Left lobe of liver (tissue), 2 donors: ENCODE measurements at regions not wholly inside any gene's neighbourhood (a gene's known extent, or its start where the extent isn't known, plus 50 kb on each side); places are given as distances from the start of the nearest gene placed in this dataset.

ENCODE experiments used
- ATAC-seq: fragments of 200-7000 bp; cut with Tn5 transposase; one replicate; pipeline ENCODE4 v1.9.1; 2020; ENCODE audit warnings: mild to moderate bottlenecking, moderate library complexity
- DNase-seq: peaks from one replicate; pipeline ENCODE4 v3.0.0-alpha.2; 2020; ENCODE audit warnings: low spot score
- donor health status: DM: no; HTN: no; CAD: no; lungs with moderate emphysema.
- donor health status: DM: no; HTN: yes; CAD: no.

- DNase-seq (no peak), ATAC-seq (no peak)
Measured at GRCh38 chr16:49048557-49048956, 233.1 kb downstream of the CBLN1 start.

DNA sequence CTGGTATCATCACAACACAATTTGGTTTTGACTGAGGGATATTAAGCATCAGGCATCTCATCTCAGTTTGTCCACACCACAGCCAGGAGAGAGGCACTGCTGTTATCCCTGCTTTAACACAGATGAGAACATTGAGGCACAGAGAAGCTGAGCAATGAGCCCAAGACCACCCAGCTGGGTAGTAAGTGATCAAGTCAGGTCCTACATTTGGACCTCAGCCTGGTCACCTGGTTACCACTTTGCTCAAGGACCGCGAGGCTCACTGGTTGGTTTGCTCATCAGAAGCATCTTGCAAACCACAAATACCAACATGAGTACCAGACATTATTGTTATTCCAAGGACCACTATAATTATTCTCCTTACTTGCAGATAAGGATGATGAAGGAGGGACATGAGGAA lies 245.5 kb downstream of the CBLN1 start:
- no peak for DNase-seq
- ATAC-seq: no peak

DNA sequence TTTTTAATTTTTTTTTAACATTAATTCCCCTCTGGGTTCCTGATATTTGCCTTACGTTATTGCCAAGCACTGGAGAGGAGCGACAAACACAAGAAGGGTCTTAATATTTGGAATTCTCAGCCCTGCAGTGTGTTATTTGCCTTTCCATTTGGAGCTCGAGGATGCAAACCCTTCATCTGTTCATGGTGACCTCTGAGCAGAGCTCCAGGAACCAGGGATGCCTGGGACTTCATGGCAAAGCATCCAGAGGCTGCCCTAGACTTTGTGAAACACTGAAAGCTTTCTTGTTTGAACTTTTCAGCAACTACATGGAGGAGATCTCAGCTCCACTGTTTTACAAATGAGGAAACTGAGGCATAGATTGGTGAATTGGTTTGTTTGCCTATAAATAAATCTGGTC lies 254.2 kb downstream of the CBLN1 start:
- ATAC-seq: no peak
- no peak for DNase-seq

- DNase-seq (no peak), ATAC-seq (no peak)
Measured at GRCh38 chr16:49026566-49027181, 255.0 kb downstream of the CBLN1 start.

DNA sequence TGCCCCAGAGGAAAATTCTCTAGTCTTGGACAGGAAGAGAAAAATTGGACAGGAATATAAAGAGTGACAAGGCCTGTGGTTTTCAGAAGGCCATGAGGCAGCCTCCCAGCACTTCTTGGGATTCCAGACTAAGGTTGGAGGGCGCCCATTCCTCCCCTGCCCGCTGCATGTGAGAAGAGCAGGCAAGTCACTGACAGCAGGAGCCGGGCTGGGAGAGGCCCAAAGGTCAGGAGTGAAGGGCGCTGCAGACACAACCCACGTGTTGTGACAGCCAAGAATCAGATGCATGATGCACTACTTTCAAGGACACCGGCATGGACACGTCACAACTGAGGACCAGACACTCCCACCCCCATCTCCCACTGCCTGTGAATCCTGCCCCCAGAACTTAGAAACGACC lies 256.7 kb downstream of the CBLN1 start:
- DNase-seq: no peak
- no peak for ATAC-seq

DNA sequence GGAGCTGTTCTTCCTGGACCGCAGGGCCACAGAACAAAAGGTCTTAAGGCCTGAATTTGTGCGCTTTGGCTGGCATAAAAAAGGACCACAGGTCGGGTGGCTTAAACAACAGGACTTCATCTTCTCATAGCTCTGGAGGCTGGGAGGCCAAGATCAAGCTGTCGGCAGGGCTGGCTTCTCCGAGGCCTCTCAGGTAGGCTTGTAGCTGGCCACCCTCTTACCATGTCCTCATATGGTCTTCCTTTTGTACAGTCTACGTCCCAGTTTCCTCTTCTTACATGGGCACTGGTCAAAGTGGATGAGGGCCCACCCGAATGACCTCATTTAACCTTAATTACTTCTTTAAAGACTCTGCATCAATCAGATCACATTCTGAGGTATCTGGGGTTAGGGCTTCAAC lies 257.6 kb downstream of the CBLN1 start:
- DNase-seq: no peak
- ATAC-seq: no peak

GRCh38 chr16:49023050-49023449 lies 258.6 kb downstream of the CBLN1 start:
- no peak for ATAC-seq
- DNase-seq: no peak

GRCh38 chr16:49022351-49022963 lies 259.2 kb downstream of the CBLN1 start:
- no peak for ATAC-seq

GRCh38 chr16:49021136-49021535 lies 260.5 kb downstream of the CBLN1 start:
- DNase-seq (no peak), ATAC-seq (no peak)

More at GRCh38 chr16:49022351-49022963, 259.2 kb downstream of the CBLN1 start:
- no peak for DNase-seq

DNA sequence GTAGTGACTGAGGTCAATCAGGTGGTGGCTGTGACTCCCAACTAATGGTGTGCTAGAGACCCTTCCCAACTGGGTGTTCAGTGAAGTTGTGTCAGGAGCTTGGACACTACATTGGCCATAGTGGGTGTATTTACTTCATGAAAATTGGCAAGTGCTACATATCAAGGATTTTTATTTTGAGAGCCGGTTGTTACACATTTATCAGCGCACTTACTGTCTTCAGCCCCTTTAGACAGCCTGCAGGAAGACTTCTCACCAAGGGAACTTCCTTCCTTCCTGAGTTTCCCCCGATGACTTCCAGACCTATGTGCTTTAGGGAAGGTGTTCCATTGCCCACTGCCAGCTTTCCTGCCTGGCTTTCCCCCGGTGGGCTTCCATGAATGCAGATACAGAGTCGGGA lies 261.2 kb downstream of the CBLN1 start:
- ATAC-seq: no peak
- DNase-seq: no peak

DNA sequence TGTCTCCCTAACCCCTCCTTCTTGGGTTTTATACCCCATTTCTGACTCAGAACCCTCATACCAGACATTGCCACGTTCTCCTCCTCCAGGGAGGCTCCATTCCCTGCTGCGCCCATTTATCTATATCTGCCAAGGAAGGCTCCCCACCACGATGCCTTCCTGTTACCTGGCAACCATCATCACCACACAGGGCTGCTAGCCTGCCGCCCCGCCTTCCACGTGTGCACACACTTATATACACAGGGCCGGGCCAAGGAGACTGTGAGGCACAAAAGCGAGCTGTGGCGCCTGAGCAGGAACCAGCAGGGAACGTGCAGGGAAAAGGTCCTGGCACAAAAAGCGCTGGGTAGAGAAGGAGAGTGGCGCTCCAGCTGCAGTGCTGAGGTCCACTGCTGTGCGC lies 261.8 kb downstream of the CBLN1 start:
- no peak for DNase-seq
- ATAC-seq: no peak

DNA sequence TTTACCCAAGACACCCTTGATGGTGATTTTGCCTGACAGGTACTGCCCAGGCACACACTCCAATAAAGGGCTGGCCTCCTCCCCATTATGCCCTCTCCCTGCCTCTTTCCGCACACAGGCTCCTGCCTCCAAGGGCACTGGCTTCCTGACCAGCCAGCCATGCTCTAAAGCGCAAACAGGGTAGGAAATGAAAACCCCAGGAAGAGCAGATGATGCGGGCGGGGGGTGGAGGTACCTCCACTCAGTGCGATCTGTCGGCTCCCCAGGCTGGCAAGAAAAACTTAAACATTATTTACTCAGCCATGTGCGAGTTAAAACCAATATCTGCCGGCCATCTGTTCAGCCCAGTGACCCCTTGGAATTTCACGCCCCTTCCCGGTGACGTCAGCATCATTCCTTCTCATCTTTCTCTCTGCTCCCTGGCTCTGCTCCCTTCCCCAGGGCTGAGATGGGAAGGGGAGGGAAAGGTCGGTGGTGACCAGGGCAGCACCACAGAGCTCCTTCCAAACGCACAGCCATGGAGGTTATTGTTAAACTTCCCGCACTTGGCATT lies 262.5 kb downstream of the CBLN1 start:
- DNase-seq: no peak
- no peak for ATAC-seq

DNA sequence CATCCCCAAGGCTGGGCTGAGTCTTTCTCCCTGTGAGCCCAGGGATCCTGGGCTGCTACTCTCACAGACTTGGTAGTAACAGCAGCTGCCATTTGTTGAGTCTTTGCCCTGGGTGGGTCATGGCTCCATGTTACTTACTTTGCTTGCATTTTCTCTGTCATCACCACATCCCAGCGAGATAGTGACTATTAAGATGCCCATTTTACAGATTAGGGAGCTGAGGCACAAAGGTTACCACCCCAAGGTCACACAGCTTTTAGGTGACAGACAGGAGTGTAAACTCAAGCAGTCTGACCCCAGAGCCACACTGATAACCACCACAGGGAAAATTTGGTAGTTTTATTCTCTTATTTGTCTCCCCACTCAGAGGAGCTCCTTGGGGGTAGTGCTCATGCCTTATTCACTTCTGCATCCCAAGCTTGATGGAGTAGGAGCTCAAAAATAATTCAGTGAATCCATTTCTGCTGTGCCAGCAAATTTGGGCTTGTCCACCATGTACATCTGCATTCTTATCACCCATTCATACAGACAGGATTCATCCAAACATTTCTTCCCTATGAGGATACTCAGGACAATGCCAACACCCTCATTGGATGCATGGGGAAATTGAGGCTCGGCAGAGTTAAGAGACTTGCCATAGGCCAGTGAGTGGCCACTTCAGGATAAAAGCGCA lies 263.2 kb downstream of the CBLN1 start:
- no peak for ATAC-seq
- no peak for DNase-seq

- DNase-seq (no peak), ATAC-seq (no peak)
Measured at GRCh38 chr16:49017501-49017900, 264.1 kb downstream of the CBLN1 start.

GRCh38 chr16:49016461-49016860 lies 265.2 kb downstream of the CBLN1 start:
- DNase-seq (no peak), ATAC-seq (no peak)

GRCh38 chr16:49015225-49015592 lies 266.4 kb downstream of the CBLN1 start:
- ATAC-seq (no peak), DNase-seq (no peak)

DNA sequence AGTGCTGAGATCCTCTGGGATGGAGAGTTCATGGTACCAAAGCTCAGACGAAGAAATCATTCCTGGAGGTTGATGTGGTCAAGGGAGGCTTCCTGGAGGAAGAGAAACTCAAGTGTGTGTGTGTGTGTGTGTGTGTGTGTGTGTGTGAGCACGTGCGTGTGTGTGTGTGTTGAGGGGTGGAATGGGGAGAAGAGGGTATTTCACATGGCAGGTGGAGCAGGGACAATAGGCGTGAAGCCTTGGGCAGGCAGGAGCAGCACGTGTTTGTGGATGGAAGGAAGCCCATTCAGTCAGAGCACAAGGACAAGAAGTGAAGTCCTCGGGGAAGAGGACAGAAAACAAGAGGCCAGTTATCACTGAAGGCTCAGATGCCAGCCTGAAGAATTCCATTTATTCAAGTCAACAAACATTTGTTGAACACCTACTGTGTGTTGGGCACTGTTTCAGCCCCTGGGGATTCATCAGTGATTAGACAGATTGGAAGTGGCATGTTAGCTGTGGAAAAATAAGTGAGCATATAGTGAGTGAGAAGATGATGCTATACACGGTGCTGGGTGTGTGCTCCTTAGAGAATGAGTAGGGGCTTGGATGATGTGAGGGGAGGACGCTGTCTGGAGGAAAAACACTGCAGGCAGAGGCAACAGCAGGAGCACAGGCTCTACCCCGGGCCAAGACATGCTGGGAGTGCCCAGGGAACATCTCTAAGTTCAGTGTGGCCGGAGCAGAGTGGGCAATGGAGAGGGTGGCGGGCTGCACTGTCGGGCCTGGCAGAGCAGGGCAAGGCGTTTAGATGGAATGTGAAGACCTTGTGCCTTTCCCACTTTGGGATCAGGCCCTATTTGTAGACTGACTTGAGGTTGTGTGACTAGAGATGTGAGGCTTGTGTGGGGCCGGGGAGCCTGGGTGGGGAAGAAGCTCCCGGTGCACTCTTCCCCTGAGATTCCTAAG lies 267.1 kb downstream of the CBLN1 start:
- DNase-seq (no peak), ATAC-seq (no peak)

GRCh38 chr16:49013727-49014080 lies 267.9 kb downstream of the CBLN1 start:
- DNase-seq: no peak
- no peak for ATAC-seq

GRCh38 chr16:49012961-49013726 lies 268.5 kb downstream of the CBLN1 start:
- no peak for DNase-seq
- ATAC-seq: no peak

DNA sequence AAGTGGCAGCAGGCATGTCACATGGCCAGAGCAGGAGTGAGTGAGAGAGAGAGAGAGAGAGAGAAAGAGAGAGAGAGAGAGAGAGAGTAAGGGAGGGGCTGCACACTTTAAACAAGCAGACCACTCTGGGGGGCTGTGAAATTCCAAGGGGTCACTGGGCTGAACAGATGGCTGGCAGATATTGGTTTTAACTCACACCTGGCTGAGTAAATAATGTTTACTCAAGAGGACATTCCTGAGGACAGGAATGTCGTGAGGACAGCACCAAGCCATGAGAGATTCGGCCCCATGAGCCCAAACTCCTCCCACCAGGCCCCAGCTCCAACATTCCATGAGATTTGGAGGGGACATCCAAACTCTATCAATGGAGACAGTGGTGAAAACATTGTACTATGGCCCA lies 269.7 kb downstream of the CBLN1 start:
- ATAC-seq (no peak), DNase-seq (no peak)

DNA sequence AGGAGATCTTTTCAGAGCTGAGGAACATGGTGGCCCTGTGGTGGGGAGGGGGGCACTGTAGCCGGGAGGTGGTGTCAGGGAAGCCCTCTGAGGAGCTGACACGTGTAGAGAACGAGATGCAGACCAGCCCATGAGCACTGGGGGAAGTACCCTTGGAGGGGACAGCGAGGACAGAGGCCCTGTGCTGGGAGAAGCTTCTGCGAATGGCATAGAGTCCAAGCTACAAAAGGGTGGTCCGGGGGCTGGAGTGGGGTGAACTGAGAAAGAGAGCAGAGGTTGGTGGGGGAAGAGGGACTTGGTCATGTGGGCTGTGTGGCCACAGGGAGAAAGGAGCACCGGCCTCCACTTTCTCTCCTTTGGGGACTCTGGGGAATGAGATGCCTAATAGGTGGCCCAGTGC lies 270.8 kb downstream of the CBLN1 start:
- no peak for ATAC-seq
- DNase-seq: no peak
